ENCODE measurements at regions not wholly inside any gene's neighbourhood (a gene's known extent, or its start where the extent isn't known, plus 50 kb on each side); places are given as distances from the start of the nearest gene placed in this dataset.

GRCh38 chr16:63744077-63744874 lies 1377.6 kb downstream of the CDH11 start:
- WGBS (ENCODE audit: insufficient coverage, insufficient replicate concordance, low lambda C conversion rate, missing lambda C conversion rate), result 30% methylated on average over 13 of the region's 13 CpGs
- SMC1A ChIA-PET (ENCODE audit: uncharacterized antibody, unreplicated experiment), result interaction anchor here (0.9 to 1.1 kb wide), 2 partner anchors 10 to 19 kb away, joined by 4 read pairs; no protein-coding TSS in a partner anchor
- TF ChIP-seq CREM (IDR thresholded peaks at IDR 0.05; ENCODE audit: low read depth) (no peak), MTA2 (IDR thresholded peaks at IDR 0.05; ENCODE audit: low read depth) (no peak), MEF2B (IDR thresholded peaks at IDR 0.05; ENCODE audit: partially characterized antibody, poor library complexity, severe bottlenecking) (no peak), SMC3 (IDR thresholded peaks at IDR 0.05; ENCODE audit: borderline replicate concordance, low read length) (no peak), SRF (IDR thresholded peaks at IDR 0.05; ENCODE audit: low read depth in 2 of 2, low read length in 2 of 2) (no peak), EED (IDR thresholded peaks at IDR 0.05; ENCODE audit: low read depth) (no peak), MXI1 (IDR thresholded peaks at IDR 0.05; ENCODE audit: low read depth, low read length) (no peak), ZNF24 (IDR thresholded peaks at IDR 0.05) (no peak), RB1 (IDR thresholded peaks at IDR 0.05; ENCODE audit: borderline replicate concordance) (no peak), NFIC (IDR thresholded peaks at IDR 0.05; ENCODE audit: low read depth, low read length) (no peak), CBX3 (IDR thresholded peaks at IDR 0.05; ENCODE audit: borderline replicate concordance, low read depth) (no peak), SP1 (IDR thresholded peaks at IDR 0.05; ENCODE audit: low read depth, low read length) (no peak), E4F1 (IDR thresholded peaks at IDR 0.05; ENCODE audit: borderline replicate concordance, partially characterized antibody) (no peak), POLR2AphosphoS5 (IDR thresholded peaks at IDR 0.05; ENCODE audit: low read length) (no peak), FOS (IDR thresholded peaks at IDR 0.05; ENCODE audit: borderline replicate concordance, extremely low read depth, insufficient read length) (no peak), ATF3 (IDR thresholded peaks at IDR 0.05; ENCODE audit: borderline replicate concordance, extremely low read depth, low read depth, low read length) (no peak), PML (IDR thresholded peaks at IDR 0.05; ENCODE audit: low read length) (no peak), GATAD2B (conservative IDR thresholded peaks at IDR 0.05; ENCODE audit: low read depth) (no peak), POU2F2 (IDR thresholded peaks at IDR 0.05; ENCODE audit: borderline replicate concordance, low read depth, low read length) (no peak)

More at GRCh38 chr16:63744077-63744874, 1377.6 kb downstream of the CDH11 start:
- ATAC-seq (no peak), DNase-seq (ENCODE audit: low read depth, low spot score) (no peak), FAIRE-seq (no peak)
- Histone ChIP-seq H3K79me2 (ENCODE audit: control insufficient read depth, insufficient read depth, low read length) (no peaks in the 10 kb centered on the region), H3K4me1 (ENCODE audit: control insufficient read depth, insufficient read depth, low read length) (no peaks in the 10 kb centered on the region), H3K36me3 (ENCODE audit: control insufficient read depth in 2 of 2, insufficient read depth in 2 of 2, low read length in 1 of 2) (no peaks in the 10 kb centered on the region), H3K4me3 (no peak overlapping the region), H2AFZ (ENCODE audit: control insufficient read depth, low read depth, low read length) (no peak overlapping the region), H4K20me1 (ENCODE audit: control insufficient read depth, insufficient read depth) (no peaks in the 10 kb centered on the region), H3K27me3 (replicated peaks in 1 of 2; ENCODE audit: control insufficient read depth in 2 of 2, insufficient read depth in 2 of 2, low read length in 1 of 2) (no peaks in the 10 kb centered on the region), H3K9me3 (replicated peaks; ENCODE audit: control insufficient read depth, insufficient read depth, low read length) (no peaks in the 10 kb centered on the region; the same call in 2 of the 3 replicates), H3K9ac (ENCODE audit: control insufficient read depth, insufficient read depth, low read length) (no peak overlapping the region), H3K27ac (ENCODE audit: control insufficient read depth, insufficient read depth) (no peak overlapping the region), H3K4me2 (ENCODE audit: control insufficient read depth, insufficient read depth) (no peak overlapping the region)
- RAD21 ChIA-PET (ENCODE audit: unreplicated experiment), result no interaction called here
- POLR2A ChIA-PET, result no interaction called here
- intact Hi-C loops (cut with micrococcal nuclease; ENCODE audit: unreplicated experiment), result no loop called here
- in situ Hi-C loops (cut with MboI), result no loop called here
- CTCF ChIA-PET, result no interaction called here
- BruUV-seq (replicated peaks), result no TSS peak
